H1 (cell line): ENCODE measurements at regions not wholly inside any gene's neighbourhood (a gene's known extent, or its start where the extent isn't known, plus 50 kb on each side); places are given as distances from the start of the nearest gene placed in this dataset.

Experiments used
- CTCF ChIA-PET: fragments of 300-600 bp; sonication (Branson Sonifier 250); formaldehyde crosslinking; loops from one replicate; lab custom pipeline; 2021; ENCODE audit not compliant: partially characterized antibody; lab: Charles Lee
- POLR2A ChIA-PET: fragments of 300-600 bp; sonication (Branson Sonifier 250); formaldehyde crosslinking; loops from one replicate; lab custom pipeline; 2021; ENCODE audit warnings: inconsistent platforms; ENCODE audit not compliant: partially characterized antibody; lab: Charles Lee
- DNase-seq, 2 experiments: peaks; one replicate each; pipeline versions ENCODE4 v3.0.0 to v3.0.0-alpha.2; 2010 to 2022; ENCODE audit warnings: low spot score in 2 of 2, low read depth in 1 of 2, mixed read lengths in 1 of 2
- FAIRE-seq: peaks from 2 replicates; lab custom pipeline; 2011; peaks lifted over from hg19 to GRCh38; lab: Jason Lieb, UNC
- H2AFZ ChIP-seq: 2 replicates; pipeline ENCODE4 v1.8.1; 2012; ENCODE audit warnings: low read length, inconsistent platforms
- H2AK5ac ChIP-seq: 2 replicates; pipeline ENCODE4 v1.6.1; 2013; ENCODE audit warnings: low read depth, low read length
- H2BK120ac ChIP-seq: replicated peaks from 2 replicates; pipeline ENCODE3; 2013; ENCODE audit warnings: low read depth, low read length, inconsistent platforms
- H2BK12ac ChIP-seq: 2 replicates; pipeline ENCODE4 v1.6.1; 2013; ENCODE audit warnings: low read depth, low read length
- H2BK15ac ChIP-seq: 2 replicates; pipeline ENCODE4 v1.6.1; 2013; ENCODE audit warnings: low read length
- H2BK20ac ChIP-seq: 2 replicates; pipeline ENCODE4 v1.6.1; 2013; ENCODE audit warnings: low read length
- H2BK5ac ChIP-seq: 2 replicates; pipeline ENCODE4 v1.6.1; 2013; ENCODE audit warnings: low read depth, low read length
- H3K14ac ChIP-seq: 2 replicates; pipeline ENCODE4 v1.6.1; 2013; ENCODE audit warnings: inconsistent platforms; ENCODE audit not compliant: insufficient read length
- H3K18ac ChIP-seq: 2 replicates; pipeline ENCODE4 v1.6.1; 2013; ENCODE audit warnings: low read length; ENCODE audit errors: extremely low read depth
- H3K23ac ChIP-seq: 2 replicates; pipeline ENCODE4 v1.6.1; 2013; ENCODE audit warnings: inconsistent platforms; ENCODE audit not compliant: insufficient read length
- H3K23me2 ChIP-seq: 2 replicates; pipeline ENCODE4 v1.6.1; 2013; ENCODE audit warnings: low read depth, low read length
- H3K27ac ChIP-seq: 2 replicates; pipeline ENCODE4 v1.6.1; 2011; ENCODE audit warnings: low read depth, low read length, inconsistent platforms
- H3K27me3 ChIP-seq, 4 experiments: replicated peaks in 1 of 4; 1 replicate in 1 of 4; 2 replicates in 3 of 4; pipeline versions ENCODE4 v1.6.1 to v1.8.1; 2011 to 2013; ENCODE audit warnings: low read length in 3 of 4, mild to moderate bottlenecking in 3 of 4, inconsistent platforms in 2 of 4, mixed read lengths in 2 of 4, moderate library complexity in 1 of 4; ENCODE audit not compliant: control insufficient read depth in 3 of 4, insufficient read depth in 3 of 4; ENCODE audit errors: extremely low read depth in 1 of 4
- H3K36me3 ChIP-seq, 4 experiments: 2 replicates each; pipeline versions ENCODE4 v1.6.1 to v1.8.1; 2011 to 2013; ENCODE audit warnings: mild to moderate bottlenecking in 4 of 4, low read length in 3 of 4, moderate library complexity in 2 of 4, control low read depth in 1 of 4, inconsistent platforms in 1 of 4; ENCODE audit not compliant: insufficient read depth in 4 of 4, control insufficient read depth in 2 of 4
- H3K4ac ChIP-seq: replicated peaks from 2 replicates; pipeline ENCODE3; 2013; ENCODE audit warnings: low read length, low read depth, mixed read lengths, inconsistent platforms; ENCODE audit not compliant: insufficient read length
- H3K4me1 ChIP-seq, 4 experiments: replicated peaks in 1 of 4; 1 replicate in 1 of 4; 2 replicates in 3 of 4; pipeline versions ENCODE4 v1.6.1 to v1.8.1; 2011 to 2013; ENCODE audit warnings: low read length in 3 of 4, inconsistent platforms in 2 of 4, mixed read lengths in 1 of 4; ENCODE audit not compliant: insufficient read depth in 4 of 4, control insufficient read depth in 3 of 4
- H3K4me2 ChIP-seq, 2 experiments: 2 replicates each; pipeline versions ENCODE4 v1.6.1 to v1.8.1; 2011 to 2013; ENCODE audit warnings: low read depth in 2 of 2, low read length in 2 of 2, control low read depth in 1 of 2, inconsistent platforms in 1 of 2, mild to moderate bottlenecking in 1 of 2; ENCODE audit not compliant: insufficient read depth in 1 of 2
- H3K4me3 ChIP-seq, 4 experiments: fragments of 200-600, 300-600 bp in 1 of 4; sonication (generic), shearing (Covaris generic), sonication (Bioruptor Twin) in 1 of 4; 2 replicates each; pipeline versions ENCODE4 v1.5.1 to v1.8.1; 2011 to 2016; ENCODE audit warnings: low read length in 4 of 4, low read depth in 3 of 4, control low read depth in 2 of 4, inconsistent platforms in 2 of 4, mild to moderate bottlenecking in 2 of 4, mixed read lengths in 1 of 4, moderate library complexity in 1 of 4; ENCODE audit not compliant: insufficient read depth in 2 of 4; ENCODE audit errors: extremely low read depth in 1 of 4
- H3K56ac ChIP-seq: replicated peaks from 2 replicates; pipeline ENCODE3; 2013; ENCODE audit warnings: low read depth, mild to moderate bottlenecking, mixed read lengths, low read length, inconsistent platforms; ENCODE audit not compliant: insufficient read length
- H3K79me1 ChIP-seq: 2 replicates; pipeline ENCODE4 v1.6.1; 2013; ENCODE audit warnings: low read depth, low read length, control low read depth
- H3K79me2 ChIP-seq, 2 experiments: 2 replicates each; pipeline versions ENCODE4 v1.6.1 to v1.8.1; 2012 to 2013; ENCODE audit warnings: low read length in 2 of 2, mild to moderate bottlenecking in 2 of 2, inconsistent platforms in 1 of 2; ENCODE audit not compliant: insufficient read depth in 2 of 2, control insufficient read depth in 1 of 2
- H3K9ac ChIP-seq, 4 experiments: replicated peaks in 1 of 4; 1 replicate in 1 of 4; 2 replicates in 3 of 4; pipeline versions ENCODE4 v1.6.1 to v1.8.1; 2011 to 2013; ENCODE audit warnings: low read depth in 3 of 4, low read length in 3 of 4, control low read depth in 2 of 4, mild to moderate bottlenecking in 2 of 4, moderate library complexity in 2 of 4, inconsistent platforms in 1 of 4; ENCODE audit errors: extremely low read depth in 1 of 4
- H3K9me3 ChIP-seq, 2 experiments: 2 replicates each; pipeline versions ENCODE4 v1.6.1 to v1.8.1; 2012 to 2013; ENCODE audit warnings: mild to moderate bottlenecking in 2 of 2, moderate library complexity in 2 of 2, control low read depth in 1 of 2, inconsistent platforms in 1 of 2, low read depth in 1 of 2, low read length in 1 of 2, mixed read lengths in 1 of 2; ENCODE audit not compliant: insufficient read depth in 2 of 2
- H4K20me1 ChIP-seq, 2 experiments: replicated peaks in 1 of 2; 2 replicates each; pipeline versions ENCODE3 to v1.8.1; 2011 to 2013; ENCODE audit warnings: inconsistent platforms in 2 of 2, low read length in 2 of 2, mild to moderate bottlenecking in 1 of 2; ENCODE audit not compliant: insufficient read depth in 2 of 2, control insufficient read depth in 1 of 2
- H4K5ac ChIP-seq: 2 replicates; pipeline ENCODE4 v1.6.1; 2013; ENCODE audit warnings: low read length, low read depth, mixed read lengths, inconsistent platforms; ENCODE audit not compliant: insufficient read length
- H4K8ac ChIP-seq: 2 replicates; pipeline ENCODE4 v1.8.0; 2013; ENCODE audit warnings: mild to moderate bottlenecking, moderate library complexity, low read length, inconsistent platforms; ENCODE audit not compliant: insufficient read depth; ENCODE audit errors: extremely low read depth
- H4K91ac ChIP-seq: replicated peaks from 2 replicates; pipeline ENCODE3; 2013; ENCODE audit warnings: low read length, mixed read lengths, inconsistent platforms; ENCODE audit not compliant: insufficient read length
- CBX5 ChIP-seq: fragments of 300-800, 300-1000 bp; sonication (generic); IDR thresholded peaks from 2 replicates; pipeline ENCODE4 v1.7.1; 2016; ENCODE audit warnings: antibody characterized with exemption, low read length, low read depth
- EP300 ChIP-seq, 2 experiments: IDR thresholded peaks; 1 replicate in 1 of 2; 2 replicates in 1 of 2; pipeline ENCODE4 v1.6.1; 2011 to 2012; ENCODE audit warnings: low read depth in 2 of 2, low read length in 2 of 2, mild to moderate bottlenecking in 2 of 2, borderline replicate concordance in 1 of 2, inconsistent platforms in 1 of 2, moderate library complexity in 1 of 2
- JUN ChIP-seq: IDR thresholded peaks from 2 replicates; pipeline ENCODE4 v1.6.1; 2011; ENCODE audit warnings: low read depth, mild to moderate bottlenecking, improper control_type of control experiment, low read length
- NRF1 ChIP-seq: IDR thresholded peaks from 2 replicates; pipeline ENCODE4 v1.6.1; 2011; ENCODE audit warnings: mild to moderate bottlenecking, low read depth, low read length, improper control_type of control experiment
- RFX5 ChIP-seq: IDR thresholded peaks from 2 replicates; pipeline ENCODE4 v1.6.1; 2011; ENCODE audit warnings: low read depth, low read length, improper control_type of control experiment, borderline replicate concordance
- RNF2 ChIP-seq: fragments of 200-900, 300-1000 bp; sonication (generic); IDR thresholded peaks from 2 replicates; pipeline ENCODE4 v1.7.1; 2016; ENCODE audit warnings: borderline replicate concordance, low read depth, mild to moderate bottlenecking, antibody characterized with exemption, low read length; ENCODE audit not compliant: poor library complexity, severe bottlenecking; ENCODE audit errors: missing control alignments
- SIN3A ChIP-seq, 2 experiments: IDR thresholded peaks in 1 of 2; conservative IDR thresholded peaks in 1 of 2; 2 replicates each; pipeline ENCODE4 v1.6.1; 2011 to 2012; ENCODE audit warnings: low read length in 2 of 2, improper control_type of control experiment in 1 of 2, low read depth in 1 of 2, mild to moderate bottlenecking in 1 of 2
- SIRT6 ChIP-seq: IDR thresholded peaks from one replicate; pipeline ENCODE4 v1.7.1; 2012; ENCODE audit warnings: low read length, inconsistent platforms
- TAF7 ChIP-seq: optimal IDR thresholded peaks from 2 replicates; pipeline ENCODE3; 2011; ENCODE audit warnings: low read depth, mild to moderate bottlenecking, inconsistent platforms, low read length, moderate library complexity, borderline replicate concordance
- TCF12 ChIP-seq: IDR thresholded peaks from 2 replicates; pipeline ENCODE4 v1.6.1; 2011; ENCODE audit warnings: low read depth, mild to moderate bottlenecking, low read length
- WGBS, 2 experiments: shearing (Covaris generic) in 1 of 2; methylation state at CpG; one replicate each; pipeline versions ENCODE4 v1.1.6 to v1.1.7; 2013 to 2015; ENCODE audit warnings: low lambda C conversion rate in 2 of 2, mixed read lengths in 2 of 2, inconsistent platforms in 1 of 2, low coverage in 1 of 2, missing lambda C conversion rate in 1 of 2; ENCODE audit not compliant: insufficient replicate concordance in 2 of 2, insufficient coverage in 1 of 2, insufficient read length in 1 of 2; ENCODE audit errors: extremely low coverage in 1 of 2, missing lambda C conversion rate in 1 of 2; 5-methylcytosine and 5-hydroxymethylcytosine counted together
- TF ChIP-seq, protein P1 (sequence below): IDR thresholded peaks from 2 replicates; pipeline ENCODE4 v1.6.1; 2011; ENCODE audit warnings: low read length, improper control_type of control experiment
- TF ChIP-seq, protein P2 (sequence below): IDR thresholded peaks from 2 replicates; pipeline ENCODE4 v1.6.1; 2011; ENCODE audit warnings: low read depth, mild to moderate bottlenecking, low read length; ENCODE audit not compliant: insufficient read depth

DNA sequence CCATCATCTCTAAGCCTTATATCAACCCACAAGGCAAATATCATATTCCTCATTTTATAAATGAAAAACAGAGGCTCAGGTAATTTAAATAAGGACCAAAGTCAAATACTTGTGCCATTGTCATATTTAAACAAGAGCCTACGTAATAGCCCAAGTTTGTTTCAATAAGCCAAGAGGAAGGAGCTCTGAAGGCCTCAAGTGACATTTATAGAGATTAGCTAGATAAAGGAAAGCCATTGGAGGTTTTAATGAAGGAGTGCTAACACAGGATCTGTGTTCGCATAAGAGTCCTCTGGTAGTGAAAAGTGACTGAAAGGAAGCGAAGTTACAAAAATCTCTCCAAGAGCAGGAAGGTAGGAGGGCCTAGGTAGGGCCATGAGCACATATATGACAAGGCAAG is 384.9 kb upstream of the NOCT start:
- Histone ChIP-seq H2BK120ac (no peak overlapping the region), H3K27ac (no peak overlapping the region), H3K4me3 (no peak overlapping the region), H3K27me3 (no peaks in the 10 kb centered on the region), H3K14ac (no peak overlapping the region), H3K79me2 (no peaks in the 10 kb centered on the region), H3K4me2 (no peak overlapping the region), H2BK5ac (no peak overlapping the region), H2AK5ac (no peak overlapping the region), H3K9ac (no peak overlapping the region), H4K8ac (no peak overlapping the region), H3K9me3 (no peaks in the 10 kb centered on the region; a peak in 1 of 4 replicates), H3K36me3 (no peaks in the 10 kb centered on the region), H2BK15ac (no peak overlapping the region), H3K56ac (no peak overlapping the region), H2BK12ac (no peak overlapping the region; the same call in 1 of the 2 replicates), H3K18ac (no peak overlapping the region), H2BK20ac (no peak overlapping the region), H2AFZ (peak overlapping the region; percentile 87; the same call in 1 of the 2 replicates), H3K4me1 (peaks cover 0 to 4% (median 0%) of the 10 kb centered on the region in 4 experiments; a peak in 1 of 7 replicates), H3K4ac (no peak overlapping the region), H4K20me1 (no peaks in the 10 kb centered on the region), H3K23ac (no peak overlapping the region), H4K5ac (no peak overlapping the region), H3K79me1 (no peaks in the 10 kb centered on the region), H4K91ac (no peak overlapping the region), H3K23me2 (no peaks in the 10 kb centered on the region)
- 86% methylated on average over 3 of the region's 3 CpGs; no CpG with 5 or more reads in 1 of the 2 experiments for WGBS, 2 experiments
- no peak for FAIRE-seq
- POLR2A ChIA-PET = no interaction called here
- CTCF ChIA-PET = interaction anchor here (1.2 to 1.6 kb wide), 3 partner anchors 13 to 75 kb away, joined by 3 to 4 read pairs (median 3); no protein-coding TSS in a partner anchor
- DNase-seq = no peak
- TF ChIP-seq, protein P1, sequence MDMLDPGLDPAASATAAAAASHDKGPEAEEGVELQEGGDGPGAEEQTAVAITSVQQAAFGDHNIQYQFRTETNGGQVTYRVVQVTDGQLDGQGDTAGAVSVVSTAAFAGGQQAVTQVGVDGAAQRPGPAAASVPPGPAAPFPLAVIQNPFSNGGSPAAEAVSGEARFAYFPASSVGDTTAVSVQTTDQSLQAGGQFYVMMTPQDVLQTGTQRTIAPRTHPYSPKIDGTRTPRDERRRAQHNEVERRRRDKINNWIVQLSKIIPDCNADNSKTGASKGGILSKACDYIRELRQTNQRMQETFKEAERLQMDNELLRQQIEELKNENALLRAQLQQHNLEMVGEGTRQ = no peak
- no peak for TF ChIP-seq CBX5
- TF ChIP-seq, protein P2, sequence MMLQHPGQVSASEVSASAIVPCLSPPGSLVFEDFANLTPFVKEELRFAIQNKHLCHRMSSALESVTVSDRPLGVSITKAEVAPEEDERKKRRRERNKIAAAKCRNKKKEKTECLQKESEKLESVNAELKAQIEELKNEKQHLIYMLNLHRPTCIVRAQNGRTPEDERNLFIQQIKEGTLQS = no peak
- no peak for TF ChIP-seq NRF1
- no peak for TF ChIP-seq RNF2
- TF ChIP-seq JUN = no peak
- no peak for TF ChIP-seq SIN3A (conservative IDR thresholded peaks at IDR 0.05 in 1 of 2, IDR thresholded peaks at IDR 0.05 in 1 of 2; ENCODE audit: low read depth in 1 of 2, low read length in 2 of 2)
- no peak for TF ChIP-seq TCF12
- no peak for TF ChIP-seq EP300 (IDR thresholded peaks at IDR 0.05; ENCODE audit: borderline replicate concordance in 1 of 2, low read depth in 2 of 2, low read length in 2 of 2)
- no peak for TF ChIP-seq RFX5
- TF ChIP-seq TAF7 = no peak
- no peak for TF ChIP-seq SIRT6
